WI38 (cell line): ENCODE measurements at regions not wholly inside any gene's neighbourhood (a gene's known extent, or its start where the extent isn't known, plus 50 kb on each side); places are given as distances from the start of the nearest gene placed in this dataset.

Experiments
- H3K4me3 ChIP-seq: 2 replicates; pipeline ENCODE4 v1.5.1; 2011; ENCODE audit warnings: low read depth, mild to moderate bottlenecking, control low read depth, low read length
- CTCF ChIP-seq: IDR thresholded peaks from 2 replicates; pipeline ENCODE4 v1.5.1; 2012; ENCODE audit warnings: low read depth, mild to moderate bottlenecking, control low read depth, low read length

- H3K4me3 ChIP-seq, result no peak overlapping the region
- no peak for TF ChIP-seq CTCF
Observed at GRCh38 chr18:37714691-37715090, 149.1 kb upstream of the CELF4 start.

- no peak overlapping the region for H3K4me3 ChIP-seq
- TF ChIP-seq CTCF, result no peak
Observed at GRCh38 chr18:37712776-37713175, 147.2 kb upstream of the CELF4 start.

- H3K4me3 ChIP-seq, result no peak overlapping the region
- TF ChIP-seq CTCF, result no peak
Observed at GRCh38 chr18:37711766-37712505, 146.3 kb upstream of the CELF4 start.

GRCh38 chr18:37710726-37711125, 145.1 kb upstream of the CELF4 start:
- no peak overlapping the region for H3K4me3 ChIP-seq
- no peak for TF ChIP-seq CTCF

- no peak for TF ChIP-seq CTCF
- no peak overlapping the region for H3K4me3 ChIP-seq
Observed at GRCh38 chr18:37709740-37710139, 144.1 kb upstream of the CELF4 start.

- TF ChIP-seq CTCF, result no peak
- no peak overlapping the region for H3K4me3 ChIP-seq
Observed at GRCh38 chr18:37705016-37705415, 139.4 kb upstream of the CELF4 start.

GRCh38 chr18:37702841-37703240, 137.2 kb upstream of the CELF4 start:
- no peak for TF ChIP-seq CTCF
- H3K4me3 ChIP-seq, result no peak overlapping the region
